ENCODE measurements at regions not wholly inside any gene's neighbourhood (a gene's known extent, or its start where the extent isn't known, plus 50 kb on each side); places are given as distances from the start of the nearest gene placed in this dataset.
"Not testable (repeated sequence)": the region's sequence is repeated elsewhere in the genome, so short reads cannot be mapped to it uniquely, and the experiment has no call there.

- no peak for TF ChIP-seq CTCF (IDR thresholded peaks at IDR 0.05; ENCODE audit: unreplicated experiment)
- Mint-ChIP-seq H3K27ac (ENCODE audit: low read depth, unreplicated experiment) (no peak overlapping the region), H3K9me3 (ENCODE audit: unreplicated experiment) (no peaks in the 10 kb centered on the region), H3K4me1 (ENCODE audit: insufficient read depth, unreplicated experiment) (no peaks in the 10 kb centered on the region), H3K4me3 (ENCODE audit: unreplicated experiment) (no peak overlapping the region), H3K27me3 (ENCODE audit: insufficient read depth, unreplicated experiment) (no peaks in the 10 kb centered on the region), H3K36me3 (ENCODE audit: insufficient read depth, unreplicated experiment) (no peaks in the 10 kb centered on the region)
- ChIA-PET POLR2A (no interaction called here), CTCF (no interaction called here)
- intact Hi-C loops (cut with micrococcal nuclease): no loop called here
- no peak for DNase-seq (ENCODE audit: unreplicated experiment)
- no TSS peak for BruUV-seq (replicated peaks)
These were observed 177.3 kb downstream of the BANP start for GRCh38 chr16:88128556-88128955.

DNA sequence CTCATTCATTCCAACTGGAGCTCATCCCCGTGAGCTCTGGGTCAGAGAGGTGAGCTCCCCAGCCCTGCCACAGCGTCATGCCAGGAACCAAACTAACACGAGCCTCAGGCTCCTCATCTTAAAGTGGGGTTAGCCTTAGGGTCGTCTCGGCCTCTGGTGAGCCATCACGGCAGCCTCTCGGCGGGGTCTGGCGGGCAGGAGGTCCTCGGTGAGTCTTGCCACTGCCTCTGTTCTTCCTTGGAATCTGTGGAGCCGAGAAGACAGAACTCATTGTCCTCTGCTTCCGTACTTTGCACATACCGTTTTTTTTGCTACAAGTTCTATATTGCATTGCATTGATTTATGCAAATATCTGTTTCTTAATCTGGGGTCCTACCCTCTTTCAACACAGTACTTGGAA, 177.9 kb downstream of the BANP start:
- BruUV-seq (replicated peaks); H3K27me3 Mint-ChIP-seq (ENCODE audit: insufficient read depth, unreplicated experiment); H3K4me3 Mint-ChIP-seq (ENCODE audit: unreplicated experiment); POLR2A ChIA-PET; H3K36me3 Mint-ChIP-seq (ENCODE audit: insufficient read depth, unreplicated experiment); intact Hi-C loops (cut with micrococcal nuclease); CTCF ChIA-PET; DNase-seq (ENCODE audit: unreplicated experiment); H3K27ac Mint-ChIP-seq (ENCODE audit: low read depth, unreplicated experiment); H3K9me3 Mint-ChIP-seq (ENCODE audit: unreplicated experiment); H3K4me1 Mint-ChIP-seq (ENCODE audit: insufficient read depth, unreplicated experiment): not testable (repeated sequence)

- H3K9me3 Mint-ChIP-seq (ENCODE audit: unreplicated experiment): no peaks in the 10 kb centered on the region
- H3K4me1 Mint-ChIP-seq (ENCODE audit: insufficient read depth, unreplicated experiment): no peaks in the 10 kb centered on the region
- intact Hi-C loops (cut with micrococcal nuclease): no loop called here
- ChIA-PET CTCF (no interaction called here), POLR2A (no interaction called here)
- BruUV-seq (replicated peaks): no TSS peak
- H3K36me3 Mint-ChIP-seq (ENCODE audit: insufficient read depth, unreplicated experiment): no peaks in the 10 kb centered on the region
- no peaks in the 10 kb centered on the region for H3K27me3 Mint-ChIP-seq (ENCODE audit: insufficient read depth, unreplicated experiment)
- H3K4me3 Mint-ChIP-seq (ENCODE audit: unreplicated experiment): no peak overlapping the region
- no peak overlapping the region for H3K27ac Mint-ChIP-seq (ENCODE audit: low read depth, unreplicated experiment)
- DNase-seq (ENCODE audit: unreplicated experiment): no peak
- no peak for TF ChIP-seq CTCF (IDR thresholded peaks at IDR 0.05; ENCODE audit: unreplicated experiment)
These were observed 178.8 kb downstream of the BANP start for GRCh38 chr16:88130016-88130415.

GRCh38 chr16:88130681-88131080, 179.4 kb downstream of the BANP start:
- Mint-ChIP-seq H3K36me3 (ENCODE audit: insufficient read depth, unreplicated experiment) (no peaks in the 10 kb centered on the region), H3K4me3 (ENCODE audit: unreplicated experiment) (no peak overlapping the region), H3K9me3 (ENCODE audit: unreplicated experiment) (no peaks in the 10 kb centered on the region), H3K4me1 (ENCODE audit: insufficient read depth, unreplicated experiment) (no peaks in the 10 kb centered on the region), H3K27ac (ENCODE audit: low read depth, unreplicated experiment) (no peak overlapping the region), H3K27me3 (ENCODE audit: insufficient read depth, unreplicated experiment) (no peaks in the 10 kb centered on the region)
- intact Hi-C loops (cut with micrococcal nuclease): no loop called here
- POLR2A ChIA-PET: no interaction called here
- CTCF ChIA-PET: no interaction called here
- no peak for DNase-seq (ENCODE audit: unreplicated experiment)
- no TSS peak for BruUV-seq (replicated peaks)
- no peak for TF ChIP-seq CTCF (IDR thresholded peaks at IDR 0.05; ENCODE audit: unreplicated experiment)

DNA sequence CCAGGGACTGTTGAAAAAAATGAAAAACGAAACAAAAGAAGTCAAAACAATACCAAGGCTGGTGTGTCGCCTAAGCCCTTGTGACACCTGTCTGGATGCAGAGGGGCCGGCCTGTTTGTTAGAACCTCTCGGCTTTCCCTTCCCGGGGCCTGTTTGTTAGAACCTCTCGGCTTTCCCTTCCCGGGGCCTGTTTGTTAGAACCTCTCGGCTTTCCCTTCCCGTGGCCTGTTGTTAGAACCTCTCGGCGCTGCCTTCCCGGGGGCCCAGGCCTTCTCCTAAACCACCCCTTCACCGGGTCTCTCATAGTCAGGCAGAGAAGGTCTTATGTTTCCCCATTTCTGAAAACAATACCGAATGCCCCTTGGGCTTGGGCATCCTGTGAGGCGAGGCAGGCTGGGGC, 180.0 kb downstream of the BANP start:
- no TSS peak for BruUV-seq (replicated peaks)
- no peak overlapping the region for H3K27ac Mint-ChIP-seq (ENCODE audit: low read depth, unreplicated experiment)
- H3K9me3 Mint-ChIP-seq (ENCODE audit: unreplicated experiment): no peaks in the 10 kb centered on the region
- no peak overlapping the region for H3K4me3 Mint-ChIP-seq (ENCODE audit: unreplicated experiment)
- ChIA-PET POLR2A (no interaction called here), CTCF (no interaction called here)
- no peak for TF ChIP-seq CTCF (IDR thresholded peaks at IDR 0.05; ENCODE audit: unreplicated experiment)
- intact Hi-C loops (cut with micrococcal nuclease): no loop called here
- no peaks in the 10 kb centered on the region for H3K4me1 Mint-ChIP-seq (ENCODE audit: insufficient read depth, unreplicated experiment)
- DNase-seq (ENCODE audit: unreplicated experiment): no peak
- H3K27me3 Mint-ChIP-seq (ENCODE audit: insufficient read depth, unreplicated experiment): no peaks in the 10 kb centered on the region
- H3K36me3 Mint-ChIP-seq (ENCODE audit: insufficient read depth, unreplicated experiment): no peaks in the 10 kb centered on the region

Data from MCF 10A (cell line).